B cell (primary cell): ENCODE measurements at regions not wholly inside any gene's neighbourhood (a gene's known extent, or its start where the extent isn't known, plus 50 kb on each side); places are given as distances from the start of the nearest gene placed in this dataset.

ENCODE experiments used
- CTCF ChIP-seq: fragments of 200-600 bp; IDR thresholded peaks from one replicate; pipeline ENCODE4 v1.8.0; 2022; ENCODE audit warnings: antibody characterized with exemption, mild to moderate bottlenecking
- EZH2 ChIP-seq: IDR thresholded peaks from 2 replicates; pipeline ENCODE4 v1.6.1; 2012; ENCODE audit warnings: borderline replicate concordance, low read depth, mild to moderate bottlenecking, moderate library complexity, low read length; ENCODE audit not compliant: insufficient read depth, poor library complexity, severe bottlenecking

DNA sequence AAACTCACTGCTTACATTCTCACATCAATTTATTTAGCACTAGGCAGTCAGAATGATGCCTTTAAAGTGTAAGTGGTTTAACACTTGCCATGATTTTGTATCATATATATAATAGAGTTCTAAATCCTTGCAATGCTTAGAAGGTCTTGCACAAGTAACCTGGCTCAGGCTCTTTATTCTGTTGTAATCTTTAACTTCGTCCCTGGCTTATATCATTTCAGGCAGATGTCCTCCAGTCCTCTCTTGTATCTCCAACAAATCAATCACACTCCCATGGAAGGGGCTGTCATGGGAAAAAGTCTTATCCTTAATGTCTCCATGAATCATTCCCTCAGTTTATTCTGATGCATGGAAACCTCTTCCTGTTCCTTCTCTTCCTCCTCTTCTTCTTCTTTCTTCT lies 841.6 kb upstream of the B3GALT2 start:
- TF ChIP-seq CTCF (no peak), EZH2 (no peak)
